ENCODE measurements at regions not wholly inside any gene's neighbourhood (a gene's known extent, or its start where the extent isn't known, plus 50 kb on each side); places are given as distances from the start of the nearest gene placed in this dataset.

GRCh38 chr4:124032035-124032434 lies 635.4 kb downstream of the SPRY1 start:
- no peak for DNase-seq (ENCODE audit: low read depth)
- TF ChIP-seq CTCF (conservative IDR thresholded peaks at IDR 0.05; ENCODE audit: low read depth, low read length), result no peak
- H3K4me3 ChIP-seq (ENCODE audit: low read length), result no peak overlapping the region

GRCh38 chr4:124035364-124036041 lies 638.9 kb downstream of the SPRY1 start:
- no peak overlapping the region for H3K4me3 ChIP-seq (ENCODE audit: low read length)
- DNase-seq (ENCODE audit: low read depth), result no peak
- no peak for TF ChIP-seq CTCF (conservative IDR thresholded peaks at IDR 0.05; ENCODE audit: low read depth, low read length)

- DNase-seq (ENCODE audit: low read depth), result no peak
These were observed 640.6 kb downstream of the SPRY1 start for GRCh38 chr4:124037236-124037635.

GRCh38 chr4:124044330-124044729 lies 647.7 kb downstream of the SPRY1 start:
- no peak for TF ChIP-seq CTCF (conservative IDR thresholded peaks at IDR 0.05; ENCODE audit: low read depth, low read length)
- DNase-seq (ENCODE audit: low read depth), result no peak
- H3K4me3 ChIP-seq (ENCODE audit: low read length), result no peak overlapping the region

More at GRCh38 chr4:124037236-124037635, 640.6 kb downstream of the SPRY1 start:
- TF ChIP-seq CTCF (conservative IDR thresholded peaks at IDR 0.05; ENCODE audit: low read depth, low read length), result no peak
- no peak overlapping the region for H3K4me3 ChIP-seq (ENCODE audit: low read length)

GRCh38 chr4:124044867-124045266 lies 648.3 kb downstream of the SPRY1 start:
- H3K4me3 ChIP-seq (ENCODE audit: low read length), result no peak overlapping the region
- no peak for DNase-seq (ENCODE audit: low read depth)
- no peak for TF ChIP-seq CTCF (conservative IDR thresholded peaks at IDR 0.05; ENCODE audit: low read depth, low read length)

GRCh38 chr4:124046190-124046589 lies 649.6 kb downstream of the SPRY1 start:
- TF ChIP-seq CTCF (conservative IDR thresholded peaks at IDR 0.05; ENCODE audit: low read depth, low read length), result no peak
- DNase-seq (ENCODE audit: low read depth), result no peak
- no peak overlapping the region for H3K4me3 ChIP-seq (ENCODE audit: low read length)

- no peak for TF ChIP-seq CTCF (conservative IDR thresholded peaks at IDR 0.05; ENCODE audit: low read depth, low read length)
- DNase-seq (ENCODE audit: low read depth), result peak; percentile 14
- no peak overlapping the region for H3K4me3 ChIP-seq (ENCODE audit: low read length)
These were observed 657.4 kb downstream of the SPRY1 start for GRCh38 chr4:124053872-124054538.
